GM23338 (cell line): ENCODE measurements at regions not wholly inside any gene's neighbourhood (a gene's known extent, or its start where the extent isn't known, plus 50 kb on each side); places are given as distances from the start of the nearest gene placed in this dataset.

Source experiments
- ATAC-seq: fragments of 200-7000 bp; cut with Tn5 transposase; 3 replicates; pipeline ENCODE4 v1.9.1; 2020
- DNase-seq: peaks from one replicate; pipeline ENCODE4 v3.0.0-alpha.2; 2015; ENCODE audit warnings: low spot score
- H2AFZ ChIP-seq: fragments of 200-600 bp; sonication (generic); 2 replicates; pipeline ENCODE4 v1.8.0; 2016; ENCODE audit warnings: antibody characterized with exemption, mild to moderate bottlenecking, moderate library complexity
- H3F3A ChIP-seq: fragments of 200-600 bp; sonication (generic); replicated peaks from 2 replicates; pipeline ENCODE4 v1.8.0; 2017; ENCODE audit warnings: antibody characterized with exemption, mixed run types, low read depth
- H3K27ac ChIP-seq: fragments of 200-600 bp; sonication (generic); 2 replicates; pipeline ENCODE4 v1.6.1; 2016; ENCODE audit warnings: low read depth
- H3K27me3 ChIP-seq: fragments of 200-600 bp; sonication (generic); 2 replicates; pipeline ENCODE4 v1.8.0; 2016; ENCODE audit warnings: mild to moderate bottlenecking, mixed run types, moderate library complexity; ENCODE audit not compliant: insufficient read depth
- H3K36me3 ChIP-seq: fragments of 200-600 bp; sonication (generic); 2 replicates; pipeline ENCODE4 v1.8.0; 2016; ENCODE audit warnings: mild to moderate bottlenecking; ENCODE audit not compliant: insufficient read depth
- H3K4me1 ChIP-seq: fragments of 200-600 bp; sonication (generic); 2 replicates; pipeline ENCODE4 v1.8.0; 2016; ENCODE audit warnings: mild to moderate bottlenecking, moderate library complexity; ENCODE audit not compliant: insufficient read depth
- H3K4me2 ChIP-seq: fragments of 200-600 bp; sonication (generic); 2 replicates; pipeline ENCODE4 v1.7.1; 2017; ENCODE audit warnings: mixed run types
- H3K4me3 ChIP-seq: fragments of 200-600 bp; sonication (generic); 2 replicates; pipeline ENCODE4 v1.6.1; 2016; ENCODE audit warnings: mixed run types
- H3K79me2 ChIP-seq: fragments of 200-600 bp; sonication (generic); replicated peaks from 2 replicates; pipeline ENCODE4 v1.8.0; 2017; ENCODE audit warnings: mild to moderate bottlenecking; ENCODE audit not compliant: insufficient read depth
- H3K9me2 ChIP-seq: fragments of 200-600 bp; sonication (generic); 2 replicates; pipeline ENCODE4 v1.8.0; 2017; ENCODE audit not compliant: insufficient read depth
- H4K20me1 ChIP-seq: fragments of 200-600 bp; sonication (generic); replicated peaks from 2 replicates; pipeline ENCODE4 v1.8.0; 2017; ENCODE audit warnings: mild to moderate bottlenecking; ENCODE audit not compliant: insufficient read depth
- H3K27ac Mint-ChIP-seq: 2 replicates; pipeline ENCODE4 v1.8.0; 2020; ENCODE audit warnings: inconsistent platforms, mild to moderate bottlenecking, moderate library complexity, mixed read lengths
- H3K27me3 Mint-ChIP-seq: 3 replicates; pipeline ENCODE4 v1.8.0; 2022; ENCODE audit warnings: low read depth, mild to moderate bottlenecking, moderate library complexity, mixed read lengths, inconsistent platforms; ENCODE audit not compliant: insufficient read depth, poor library complexity
- H3K36me3 Mint-ChIP-seq: 3 replicates; pipeline ENCODE4 v1.8.0; 2021; ENCODE audit warnings: low read depth, mild to moderate bottlenecking, inconsistent platforms, moderate library complexity, mixed read lengths
- H3K4me1 Mint-ChIP-seq: 3 replicates; pipeline ENCODE4 v1.8.0; 2020; ENCODE audit warnings: mild to moderate bottlenecking, inconsistent platforms, mixed read lengths
- H3K4me3 Mint-ChIP-seq: 3 replicates; pipeline ENCODE4 v1.8.0; 2021; ENCODE audit warnings: moderate library complexity, mild to moderate bottlenecking, inconsistent platforms, mixed read lengths
- H3K9me3 Mint-ChIP-seq: 3 replicates; pipeline ENCODE4 v1.8.0; 2020; ENCODE audit warnings: moderate library complexity, mild to moderate bottlenecking, inconsistent platforms, mixed read lengths
- CREB1 ChIP-seq: fragments of 250-450 bp; sonication (Bioruptor Pico); IDR thresholded peaks from 2 replicates; pipeline ENCODE4 v1.5.0; 2020; ENCODE audit warnings: low read depth, mild to moderate bottlenecking, moderate library complexity
- CTCF ChIP-seq, 2 experiments: fragments of 200-600 bp in 1 of 2; sonication (generic) in 1 of 2; conservative IDR thresholded peaks; 2 replicates each; pipeline versions ENCODE4 v1.5.1 to v1.6.1; 2016 to 2017; ENCODE audit warnings: antibody characterized with exemption in 2 of 2, low read depth in 2 of 2, mild to moderate bottlenecking in 2 of 2, moderate library complexity in 1 of 2
- ETS1 ChIP-seq: IDR thresholded peaks from 2 replicates; pipeline ENCODE4 v1.6.1; 2016; ENCODE audit warnings: antibody characterized with exemption
- EZH2 ChIP-seq: fragments of 200-600 bp; sonication (generic); IDR thresholded peaks from one replicate; pipeline ENCODE4 v1.8.0; 2017; ENCODE audit warnings: antibody characterized with exemption, mild to moderate bottlenecking, low read depth; ENCODE audit not compliant: unreplicated experiment
- EZH2phosphoT487 ChIP-seq: fragments of 200-600 bp; sonication (generic); IDR thresholded peaks from one replicate; pipeline ENCODE4 v1.8.1; 2018; ENCODE audit warnings: antibody characterized with exemption; ENCODE audit not compliant: unreplicated experiment
- JUNB ChIP-seq: IDR thresholded peaks from one replicate; pipeline ENCODE4 v1.6.1; 2016; ENCODE audit warnings: antibody characterized with exemption; ENCODE audit not compliant: unreplicated experiment
- NANOG ChIP-seq: IDR thresholded peaks from 2 replicates; pipeline ENCODE4 v1.6.1; 2016; ENCODE audit warnings: antibody characterized with exemption, borderline replicate concordance
- POLR2AphosphoS5 ChIP-seq: IDR thresholded peaks from 2 replicates; pipeline ENCODE4 v1.6.1; 2016; ENCODE audit warnings: antibody characterized with exemption, low read depth
- REST ChIP-seq: IDR thresholded peaks from one replicate; pipeline ENCODE4 v1.6.1; 2018; ENCODE audit warnings: antibody characterized with exemption; ENCODE audit not compliant: unreplicated experiment
- STAT1 ChIP-seq: IDR thresholded peaks from one replicate; pipeline ENCODE4 v1.6.1; 2016; ENCODE audit warnings: antibody characterized with exemption; ENCODE audit not compliant: unreplicated experiment
- ZNF114 ChIP-seq: fragments of 250-450 bp; sonication (Bioruptor Pico); IDR thresholded peaks from 2 replicates; pipeline ENCODE4 v1.5.0; 2020; ENCODE audit warnings: mild to moderate bottlenecking, moderate library complexity
- ZNF331 ChIP-seq: fragments of 250-450 bp; sonication (Bioruptor Pico); IDR thresholded peaks from 2 replicates; pipeline ENCODE4 v1.5.0; 2020; ENCODE audit warnings: low read depth, mild to moderate bottlenecking, moderate library complexity
- ZNF462 ChIP-seq: fragments of 250-450 bp; sonication (Bioruptor Pico); IDR thresholded peaks from 2 replicates; pipeline ENCODE4 v1.5.0; 2020; ENCODE audit warnings: mild to moderate bottlenecking, moderate library complexity

- H4K20me1 ChIP-seq: no peaks in the 10 kb centered on the region
- no peak overlapping the region for H3K4me2 ChIP-seq
- Mint-ChIP-seq H3K4me3 (no peak overlapping the region), H3K36me3 (peaks cover 10% of the 10 kb centered on the region; the same call in 2 of the 3 replicates), H3K27ac (no peak overlapping the region), H3K27me3 (peaks cover 6% of the 10 kb centered on the region), H3K4me1 (no peaks in the 10 kb centered on the region; the same call in 2 of the 3 replicates), H3K9me3 (peaks cover 17% of the 10 kb centered on the region)
- H3K79me2 ChIP-seq: no peaks in the 10 kb centered on the region
- ATAC-seq: no peak
- H3K27ac ChIP-seq: no peak overlapping the region
- H3F3A ChIP-seq: no peaks in the 10 kb centered on the region
- no peak for DNase-seq
- no peaks in the 10 kb centered on the region for H3K36me3 ChIP-seq
- H3K4me3 ChIP-seq: no peak overlapping the region
- peaks cover 5% of the 10 kb centered on the region; the same call in 1 of the 2 replicates for H3K9me2 ChIP-seq
- H2AFZ ChIP-seq: no peak overlapping the region
- no peaks in the 10 kb centered on the region for H3K27me3 ChIP-seq
- TF ChIP-seq POLR2AphosphoS5: no peak
- TF ChIP-seq EZH2: no peak
- TF ChIP-seq ZNF114 (CRISPR knock-in tag): no peak
- TF ChIP-seq ZNF331 (CRISPR knock-in tag): no peak
- TF ChIP-seq JUNB: no peak
- TF ChIP-seq NANOG: no peak
- no peak for TF ChIP-seq CTCF (conservative IDR thresholded peaks at IDR 0.05; ENCODE audit: low read depth in 2 of 2)
- TF ChIP-seq ZNF462 (CRISPR knock-in tag): no peak
- TF ChIP-seq REST: no peak
- no peak for TF ChIP-seq STAT1
- TF ChIP-seq ETS1: no peak
- TF ChIP-seq CREB1 (CRISPR knock-in tag): no peak
- no peak for TF ChIP-seq EZH2phosphoT487
- no peaks in the 10 kb centered on the region for H3K4me1 ChIP-seq
These were observed 157.7 kb upstream of the GGTLC1 start for GRCh38 chr20:24146231-24146634.
